ENCODE measurements at regions not wholly inside any gene's neighbourhood (a gene's known extent, or its start where the extent isn't known, plus 50 kb on each side); places are given as distances from the start of the nearest gene placed in this dataset. TPM values are rescaled to one million over a fixed set of nuclear protein-coding genes. Genes with fewer than 3 reads are reported as not detected.

DNA sequence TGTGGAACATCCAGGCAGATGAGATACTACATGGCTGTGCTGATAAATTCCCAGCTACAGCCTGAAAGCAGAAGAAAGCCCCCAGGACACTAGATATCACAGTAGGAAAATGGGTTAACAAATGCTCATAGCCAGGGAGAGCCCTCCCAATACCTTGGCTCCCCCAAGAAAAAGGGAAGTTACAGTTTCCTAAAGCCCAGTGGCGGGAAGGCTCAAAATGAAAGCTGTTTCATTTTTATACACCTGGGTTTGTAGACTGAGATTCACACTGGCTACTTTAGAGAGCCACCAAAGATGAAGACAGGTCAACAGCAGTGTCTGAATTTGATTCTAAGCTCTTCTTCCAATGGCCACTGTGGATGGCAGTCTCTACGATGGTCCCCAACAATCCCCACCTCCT, 55.0 kb upstream of the TOPAZ1 start:
- ATAC-seq (ENCODE audit: low read depth) (no peak), DNase-seq (no peak)
- CTCF ChIA-PET, result interaction anchor here (1.4 kb wide), 1 partner anchor 12 kb away, joined by 9 read pairs; no protein-coding TSS in a partner anchor
- H3K27me3 ChIP-seq (replicated peaks in 1 of 4; ENCODE audit: control extremely low read depth in 1 of 4, control insufficient read depth in 3 of 4, insufficient read depth in 4 of 4, low read length in 3 of 4), result peaks cover 0 to 6% (median 2%) of the 10 kb centered on the region in 4 experiments
- no peaks in the 10 kb centered on the region for H3K9me3 ChIP-seq (ENCODE audit: control extremely low read depth in 1 of 3, control insufficient read depth in 2 of 3, insufficient read depth in 1 of 3, low read length in 2 of 3)
- no peak overlapping the region for H3K27ac Mint-ChIP-seq
- TF ChIP-seq EZH2 (IDR thresholded peaks at IDR 0.05; ENCODE audit: borderline replicate concordance, insufficient read depth, low read depth, low read length, poor library complexity, severe bottlenecking), result no peak
- TF ChIP-seq, protein P1, sequence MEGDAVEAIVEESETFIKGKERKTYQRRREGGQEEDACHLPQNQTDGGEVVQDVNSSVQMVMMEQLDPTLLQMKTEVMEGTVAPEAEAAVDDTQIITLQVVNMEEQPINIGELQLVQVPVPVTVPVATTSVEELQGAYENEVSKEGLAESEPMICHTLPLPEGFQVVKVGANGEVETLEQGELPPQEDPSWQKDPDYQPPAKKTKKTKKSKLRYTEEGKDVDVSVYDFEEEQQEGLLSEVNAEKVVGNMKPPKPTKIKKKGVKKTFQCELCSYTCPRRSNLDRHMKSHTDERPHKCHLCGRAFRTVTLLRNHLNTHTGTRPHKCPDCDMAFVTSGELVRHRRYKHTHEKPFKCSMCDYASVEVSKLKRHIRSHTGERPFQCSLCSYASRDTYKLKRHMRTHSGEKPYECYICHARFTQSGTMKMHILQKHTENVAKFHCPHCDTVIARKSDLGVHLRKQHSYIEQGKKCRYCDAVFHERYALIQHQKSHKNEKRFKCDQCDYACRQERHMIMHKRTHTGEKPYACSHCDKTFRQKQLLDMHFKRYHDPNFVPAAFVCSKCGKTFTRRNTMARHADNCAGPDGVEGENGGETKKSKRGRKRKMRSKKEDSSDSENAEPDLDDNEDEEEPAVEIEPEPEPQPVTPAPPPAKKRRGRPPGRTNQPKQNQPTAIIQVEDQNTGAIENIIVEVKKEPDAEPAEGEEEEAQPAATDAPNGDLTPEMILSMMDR (IDR thresholded peaks at IDR 0.05), result no peak
- no peaks in the 10 kb centered on the region for H3K79me2 ChIP-seq (ENCODE audit: control insufficient read depth, insufficient read depth, low read length)
- peaks cover 29% of the 10 kb centered on the region for H3K27me3 Mint-ChIP-seq
- no peaks in the 10 kb centered on the region for H3K9me3 Mint-ChIP-seq (ENCODE audit: insufficient read depth)
- intact Hi-C loops (cut with micrococcal nuclease), result no loop called here
- no peaks in the 10 kb centered on the region for H4K20me1 ChIP-seq (ENCODE audit: control insufficient read depth, insufficient read depth, low read length, poor library complexity, severe bottlenecking)
- peaks cover 7% of the 10 kb centered on the region for H3K4me1 Mint-ChIP-seq
- H3K4me1 ChIP-seq (ENCODE audit: control insufficient read depth in 2 of 2, insufficient read depth in 2 of 2, low read length in 2 of 2), result peaks cover 4 to 5% of the 10 kb centered on the region in 2 donors
- no peaks in the 10 kb centered on the region for H3K36me3 ChIP-seq (replicated peaks in 1 of 2; ENCODE audit: control extremely low read depth in 1 of 2, control insufficient read depth in 1 of 2, extremely low read depth in 1 of 2, insufficient read depth in 2 of 2, low read length in 1 of 2)
- no peak overlapping the region for H3K4me2 ChIP-seq (replicated peaks; ENCODE audit: low read depth, low read length, poor library complexity, severe bottlenecking)
- H3K9ac ChIP-seq (ENCODE audit: low read length), result no peak overlapping the region
- no peak overlapping the region for H3K4me3 Mint-ChIP-seq
- no peak overlapping the region for H3K27ac ChIP-seq (ENCODE audit: low read length in 2 of 2)
- no peak overlapping the region for H3K4me3 ChIP-seq (ENCODE audit: control extremely low read depth in 1 of 5, extremely low read depth in 1 of 5, insufficient read depth in 1 of 5, low read depth in 2 of 5, low read length in 4 of 5)
- POLR2A ChIA-PET, result no interaction called here
- H2AFZ ChIP-seq (ENCODE audit: insufficient read depth, low read depth, low read length, poor library complexity, severe bottlenecking), result peak overlapping the region; percentile 11
- 30% methylated on average over 2 of the region's 2 CpGs for WGBS (ENCODE audit: insufficient coverage)

Small RNA genes lying in the stretch of these regions (small RNA-seq; reads per million reads assigned to genes)
- gene MIR138-1 (ENCODE audit: insufficient read length, low read depth, low replicate concordance) (0.57 reads per million), gene RNU6-367P (ENCODE audit: insufficient read length, low read depth, low replicate concordance) (not detected)
